CD14-positive monocyte (primary cell): ENCODE measurements at regions not wholly inside any gene's neighbourhood (a gene's known extent, or its start where the extent isn't known, plus 50 kb on each side); places are given as distances from the start of the nearest gene placed in this dataset.

Source experiments
- DNase-seq, 3 donors: peaks; one replicate each; pipeline ENCODE4 v3.0.0-alpha.2; 2011 to 2022
- H2AFZ ChIP-seq: 2 replicates; pipeline ENCODE4 v1.6.0; 2012; ENCODE audit warnings: mild to moderate bottlenecking, low read depth, low read length, inconsistent platforms; ENCODE audit not compliant: insufficient read depth, poor library complexity, severe bottlenecking
- H3K27ac ChIP-seq, 2 donors: 1 replicate in 1 of 2; 2 replicates in 1 of 2; pipeline ENCODE4 v1.5.1; 2012 to 2013; ENCODE audit warnings: low read length in 2 of 2, control low read depth in 1 of 2, inconsistent platforms in 1 of 2, low read depth in 1 of 2, mild to moderate bottlenecking in 1 of 2
- H3K27me3 ChIP-seq, 2 donors: one replicate each; pipeline versions ENCODE4 v1.6.0 to v1.6.1; 2011 to 2013; ENCODE audit warnings: low read length in 2 of 2; ENCODE audit not compliant: control insufficient read depth in 2 of 2, insufficient read depth in 2 of 2
- H3K36me3 ChIP-seq, 2 donors: replicated peaks in 1 of 2; 1 replicate in 1 of 2; 2 replicates in 1 of 2; pipeline versions ENCODE4 v1.5.1 to v1.6.1; 2012 to 2013; ENCODE audit warnings: low read length in 2 of 2, control low read depth in 1 of 2, inconsistent platforms in 1 of 2, mild to moderate bottlenecking in 1 of 2; ENCODE audit not compliant: insufficient read depth in 2 of 2, control insufficient read depth in 1 of 2
- H3K4me1 ChIP-seq, 2 donors: 1 replicate in 1 of 2; 2 replicates in 1 of 2; pipeline versions ENCODE4 v1.5.1 to v1.6.1; 2012 to 2013; ENCODE audit warnings: low read length in 2 of 2, control low read depth in 1 of 2, inconsistent platforms in 1 of 2, mild to moderate bottlenecking in 1 of 2, moderate library complexity in 1 of 2; ENCODE audit not compliant: insufficient read depth in 2 of 2, control insufficient read depth in 1 of 2
- H3K4me2 ChIP-seq: replicated peaks from 2 replicates; pipeline ENCODE3; 2012; ENCODE audit warnings: low read length, moderate library complexity, mild to moderate bottlenecking; ENCODE audit not compliant: poor library complexity, severe bottlenecking; ENCODE audit errors: extremely low read depth
- H3K4me3 ChIP-seq, 3 experiments: fragments of 200-600 bp in 1 of 3; sonication (generic) in 1 of 3; replicated peaks in 1 of 3; 1 replicate in 2 of 3; 2 replicates in 1 of 3; pipeline ENCODE4 v1.5.1; 2011 to 2013; ENCODE audit warnings: low read length in 3 of 3, mild to moderate bottlenecking in 3 of 3, control low read depth in 2 of 3, low read depth in 2 of 3, inconsistent platforms in 1 of 3, moderate library complexity in 1 of 3
- H3K79me2 ChIP-seq: 2 replicates; pipeline ENCODE4 v1.6.0; 2012; ENCODE audit warnings: mild to moderate bottlenecking, control low read depth, inconsistent platforms, low read length, moderate library complexity; ENCODE audit not compliant: insufficient read depth
- H3K9ac ChIP-seq: 2 replicates; pipeline ENCODE4 v1.6.0; 2017; ENCODE audit warnings: low read length, mild to moderate bottlenecking; ENCODE audit not compliant: insufficient read depth, poor library complexity, severe bottlenecking
- H3K9me3 ChIP-seq, 2 donors: replicated peaks in 1 of 2; 1 replicate in 1 of 2; 2 replicates in 1 of 2; pipeline versions ENCODE4 v1.5.1 to v1.6.1; 2012 to 2013; ENCODE audit warnings: low read length in 2 of 2, control low read depth in 1 of 2; ENCODE audit not compliant: control insufficient read depth in 1 of 2, insufficient read depth in 1 of 2
- H4K20me1 ChIP-seq: 2 replicates; pipeline ENCODE4 v1.6.0; 2012; ENCODE audit warnings: mild to moderate bottlenecking, low read length, control low read depth, moderate library complexity; ENCODE audit not compliant: insufficient read depth
- H3K27ac Mint-ChIP-seq, 7 donors: one replicate each; pipeline ENCODE4 v1.8.0; 2020; ENCODE audit warnings: mild to moderate bottlenecking in 7 of 7, mixed read lengths in 7 of 7, moderate library complexity in 6 of 7, inconsistent platforms in 2 of 7
- H3K27me3 Mint-ChIP-seq, 3 donors: one replicate each; pipeline ENCODE4 v1.8.0; 2021 to 2022; ENCODE audit warnings: low read depth in 3 of 3, mild to moderate bottlenecking in 3 of 3, mixed read lengths in 3 of 3, moderate library complexity in 3 of 3, inconsistent platforms in 1 of 3
- H3K36me3 Mint-ChIP-seq, 2 donors: one replicate each; pipeline ENCODE4 v1.8.0; 2020; ENCODE audit warnings: mixed read lengths in 2 of 2, inconsistent platforms in 1 of 2, mild to moderate bottlenecking in 1 of 2
- H3K4me1 Mint-ChIP-seq: one replicate; pipeline ENCODE4 v1.8.0; 2020; ENCODE audit warnings: mild to moderate bottlenecking, mixed read lengths
- H3K4me3 Mint-ChIP-seq, 2 donors: one replicate each; pipeline ENCODE4 v1.8.0; 2020; ENCODE audit warnings: mild to moderate bottlenecking in 2 of 2, mixed read lengths in 2 of 2, moderate library complexity in 1 of 2
- H3K9me3 Mint-ChIP-seq, 7 donors: one replicate each; pipeline ENCODE4 v1.8.0; 2020 to 2022; ENCODE audit warnings: mixed read lengths in 7 of 7, mild to moderate bottlenecking in 6 of 7, moderate library complexity in 6 of 7, inconsistent platforms in 2 of 7
- CTCF ChIP-seq: fragments of 200-600 bp; IDR thresholded peaks from one replicate; pipeline ENCODE4 v1.8.0; 2022; ENCODE audit warnings: antibody characterized with exemption, mild to moderate bottlenecking
- WGBS: methylation state at CpG from one replicate; pipeline ENCODE4 v1.1.5; 2013; ENCODE audit warnings: missing lambda C conversion rate; ENCODE audit not compliant: insufficient coverage; 5-methylcytosine and 5-hydroxymethylcytosine counted together
- intact Hi-C, 2 donors: fragments of 100-400 bp; cut with micrococcal nuclease; formaldehyde crosslinking; loops; one replicate each; pipeline versions ENCODE4 v1.15.0 to v1.15.1; 2023

- no peak overlapping the region for H3K4me3 Mint-ChIP-seq
- no peaks in the 10 kb centered on the region for H3K36me3 ChIP-seq
Measured at GRCh38 chr10:3548702-3549101, 236.3 kb downstream of the KLF6 start.

GRCh38 chr10:3548076-3548475 lies 236.9 kb downstream of the KLF6 start:
- Histone ChIP-seq H3K9me3 (peaks cover 5 to 6% of the 10 kb centered on the region in 2 donors), H3K4me1 (no peaks in the 10 kb centered on the region), H3K27ac (no peak overlapping the region), H3K79me2 (no peaks in the 10 kb centered on the region), H3K9ac (no peak overlapping the region), H3K4me2 (no peak overlapping the region), H3K36me3 (no peaks in the 10 kb centered on the region), H3K4me3 (no peak overlapping the region), H4K20me1 (no peaks in the 10 kb centered on the region), H3K27me3 (no peaks in the 10 kb centered on the region), H2AFZ (no peak overlapping the region)
- intact Hi-C loops: no loop called here
- Mint-ChIP-seq H3K36me3 (no peaks in the 10 kb centered on the region), H3K4me1 (no peaks in the 10 kb centered on the region), H3K9me3 (peaks cover 3 to 16% (median 7%) of the 10 kb centered on the region in 7 donors), H3K27ac (no peak overlapping the region), H3K27me3 (peaks cover 0 to 2% (median 1%) of the 10 kb centered on the region in 3 donors), H3K4me3 (no peak overlapping the region)
- DNase-seq: no peak
- TF ChIP-seq CTCF: no peak
- 91% methylated on average over 1 of the region's 7 CpGs for WGBS

More at GRCh38 chr10:3548702-3549101, 236.3 kb downstream of the KLF6 start:
- Mint-ChIP-seq H3K4me1 (no peaks in the 10 kb centered on the region), H3K36me3 (no peaks in the 10 kb centered on the region), H3K9me3 (peaks cover 3 to 16% (median 7%) of the 10 kb centered on the region in 7 donors), H3K27ac (no peak overlapping the region), H3K27me3 (peaks cover 0 to 1% (median 0%) of the 10 kb centered on the region in 3 donors)
- Histone ChIP-seq H3K79me2 (no peaks in the 10 kb centered on the region), H3K27me3 (no peaks in the 10 kb centered on the region), H3K27ac (no peak overlapping the region), H3K4me2 (no peak overlapping the region), H3K9ac (no peak overlapping the region), H3K4me3 (no peak overlapping the region), H2AFZ (no peak overlapping the region), H4K20me1 (no peaks in the 10 kb centered on the region), H3K4me1 (no peaks in the 10 kb centered on the region), H3K9me3 (peaks cover 5 to 6% of the 10 kb centered on the region in 2 donors)
- DNase-seq: no peak
- no peak for TF ChIP-seq CTCF
- intact Hi-C loops: no loop called here
- no CpG with 5 or more reads among the region's 1 CpG for WGBS
